ENCODE measurements at regions not wholly inside any gene's neighbourhood (a gene's known extent, or its start where the extent isn't known, plus 50 kb on each side); places are given as distances from the start of the nearest gene placed in this dataset.

GRCh38 chr11:96641261-96641660, 251.4 kb downstream of the JRKL start:
- Mint-ChIP-seq H3K27ac (no peak overlapping the region), H3K36me3 (no peaks in the 10 kb centered on the region), H3K4me1 (no peaks in the 10 kb centered on the region), H3K27me3 (ENCODE audit: low read depth in 3 of 3) (peaks cover 0 to 3% (median 0%) of the 10 kb centered on the region in 3 donors), H3K4me3 (no peak overlapping the region), H3K9me3 (peaks cover 6 to 17% (median 13%) of the 10 kb centered on the region in 7 donors)
- no peaks in the 10 kb centered on the region for H3K27me3 ChIP-seq (ENCODE audit: control insufficient read depth in 2 of 2, insufficient read depth in 2 of 2, low read length in 2 of 2)
- intact Hi-C loops (cut with micrococcal nuclease) = no loop called here
- no peaks in the 10 kb centered on the region for H4K20me1 ChIP-seq (ENCODE audit: insufficient read depth, low read length)
- no peaks in the 10 kb centered on the region for H3K4me1 ChIP-seq (ENCODE audit: control insufficient read depth in 1 of 2, insufficient read depth in 2 of 2, low read length in 2 of 2)
- no peak for TF ChIP-seq CTCF (IDR thresholded peaks at IDR 0.05)
- no peak overlapping the region for H3K4me2 ChIP-seq (replicated peaks; ENCODE audit: extremely low read depth, low read length, poor library complexity, severe bottlenecking)
- H2AFZ ChIP-seq (ENCODE audit: insufficient read depth, low read depth, low read length, poor library complexity, severe bottlenecking) = no peak overlapping the region
- no peak overlapping the region for H3K27ac ChIP-seq (ENCODE audit: low read depth in 1 of 2, low read length in 2 of 2)
- no peak overlapping the region for H3K9ac ChIP-seq (ENCODE audit: insufficient read depth, low read length, poor library complexity, severe bottlenecking)
- H3K9me3 ChIP-seq (replicated peaks in 1 of 2; ENCODE audit: control insufficient read depth in 1 of 2, insufficient read depth in 1 of 2, low read length in 2 of 2) = peaks cover 0 to 12% of the 10 kb centered on the region in 2 donors
- 50% methylated on average over 1 of the region's 2 CpGs for WGBS (ENCODE audit: insufficient coverage)
- no peaks in the 10 kb centered on the region for H3K36me3 ChIP-seq (replicated peaks in 1 of 2; ENCODE audit: control insufficient read depth in 1 of 2, insufficient read depth in 2 of 2, low read length in 2 of 2)
- no peak for DNase-seq
- no peak overlapping the region for H3K4me3 ChIP-seq (replicated peaks in 1 of 3; ENCODE audit: low read depth in 2 of 3, low read length in 3 of 3)
- no peaks in the 10 kb centered on the region for H3K79me2 ChIP-seq (ENCODE audit: insufficient read depth, low read length)

GRCh38 chr11:96642583-96642982, 252.8 kb downstream of the JRKL start:
- no peak for TF ChIP-seq CTCF (IDR thresholded peaks at IDR 0.05)
- Histone ChIP-seq H3K4me1 (ENCODE audit: control insufficient read depth in 1 of 2, insufficient read depth in 2 of 2, low read length in 2 of 2) (no peaks in the 10 kb centered on the region), H2AFZ (ENCODE audit: insufficient read depth, low read depth, low read length, poor library complexity, severe bottlenecking) (no peak overlapping the region), H3K79me2 (ENCODE audit: insufficient read depth, low read length) (no peaks in the 10 kb centered on the region), H3K27ac (ENCODE audit: low read depth in 1 of 2, low read length in 2 of 2) (no peak overlapping the region), H3K27me3 (ENCODE audit: control insufficient read depth in 2 of 2, insufficient read depth in 2 of 2, low read length in 2 of 2) (no peaks in the 10 kb centered on the region), H3K36me3 (replicated peaks in 1 of 2; ENCODE audit: control insufficient read depth in 1 of 2, insufficient read depth in 2 of 2, low read length in 2 of 2) (no peaks in the 10 kb centered on the region), H3K4me2 (replicated peaks; ENCODE audit: extremely low read depth, low read length, poor library complexity, severe bottlenecking) (no peak overlapping the region), H3K9ac (ENCODE audit: insufficient read depth, low read length, poor library complexity, severe bottlenecking) (no peak overlapping the region), H4K20me1 (ENCODE audit: insufficient read depth, low read length) (no peaks in the 10 kb centered on the region), H3K4me3 (replicated peaks in 1 of 3; ENCODE audit: low read depth in 2 of 3, low read length in 3 of 3) (no peak overlapping the region), H3K9me3 (replicated peaks in 1 of 2; ENCODE audit: control insufficient read depth in 1 of 2, insufficient read depth in 1 of 2, low read length in 2 of 2) (peaks cover 0 to 5% of the 10 kb centered on the region in 2 donors)
- Mint-ChIP-seq H3K9me3 (peaks cover 4 to 12% (median 8%) of the 10 kb centered on the region in 7 donors), H3K4me1 (no peaks in the 10 kb centered on the region), H3K27me3 (ENCODE audit: low read depth in 3 of 3) (peaks cover 0 to 3% (median 0%) of the 10 kb centered on the region in 3 donors), H3K36me3 (no peaks in the 10 kb centered on the region), H3K27ac (no peak overlapping the region), H3K4me3 (no peak overlapping the region)
- intact Hi-C loops (cut with micrococcal nuclease) = no loop called here
- WGBS (ENCODE audit: insufficient coverage) = 100% methylated on average over 1 of the region's 1 CpG
- DNase-seq = no peak

Data from CD14-positive monocyte (primary cell).